Retinal pigment epithelial cell (primary cell): ENCODE measurements at regions not wholly inside any gene's neighbourhood (a gene's known extent, or its start where the extent isn't known, plus 50 kb on each side); places are given as distances from the start of the nearest gene placed in this dataset.

Experiments
- DNase-seq: peaks from one replicate; pipeline ENCODE4 v3.0.0-alpha.2; 2010; ENCODE audit warnings: low read depth
- H3K4me3 ChIP-seq: 2 replicates; pipeline ENCODE4 v1.5.1; 2011; ENCODE audit warnings: mild to moderate bottlenecking, low read length, control low read depth, moderate library complexity
- TF ChIP-seq, protein P1 (sequence below): conservative IDR thresholded peaks from 2 replicates; pipeline ENCODE4 v1.5.1; 2011; ENCODE audit warnings: low read depth, low read length, control low read depth, inconsistent platforms

DNA sequence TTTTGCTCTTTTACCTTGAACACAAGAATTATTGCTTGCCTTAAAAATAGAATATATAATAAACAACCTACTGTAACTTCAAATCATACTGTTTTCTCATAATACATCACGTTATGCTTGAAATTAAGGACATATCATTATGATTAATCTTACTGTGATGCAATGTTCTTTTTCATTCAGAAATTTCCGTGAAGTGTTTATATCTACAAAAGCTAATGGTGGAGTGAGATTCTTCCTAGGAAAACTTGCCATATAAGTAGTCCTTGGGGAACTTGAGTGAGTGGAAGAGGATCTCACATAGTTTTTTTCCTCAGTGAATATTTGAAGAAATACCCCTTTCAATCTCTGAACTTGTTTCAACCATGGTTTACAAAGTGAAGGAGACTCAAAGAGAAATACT lies 498.7 kb upstream of the CBLB start:
- no peak overlapping the region for H3K4me3 ChIP-seq
- DNase-seq: no peak
- TF ChIP-seq, protein P1, sequence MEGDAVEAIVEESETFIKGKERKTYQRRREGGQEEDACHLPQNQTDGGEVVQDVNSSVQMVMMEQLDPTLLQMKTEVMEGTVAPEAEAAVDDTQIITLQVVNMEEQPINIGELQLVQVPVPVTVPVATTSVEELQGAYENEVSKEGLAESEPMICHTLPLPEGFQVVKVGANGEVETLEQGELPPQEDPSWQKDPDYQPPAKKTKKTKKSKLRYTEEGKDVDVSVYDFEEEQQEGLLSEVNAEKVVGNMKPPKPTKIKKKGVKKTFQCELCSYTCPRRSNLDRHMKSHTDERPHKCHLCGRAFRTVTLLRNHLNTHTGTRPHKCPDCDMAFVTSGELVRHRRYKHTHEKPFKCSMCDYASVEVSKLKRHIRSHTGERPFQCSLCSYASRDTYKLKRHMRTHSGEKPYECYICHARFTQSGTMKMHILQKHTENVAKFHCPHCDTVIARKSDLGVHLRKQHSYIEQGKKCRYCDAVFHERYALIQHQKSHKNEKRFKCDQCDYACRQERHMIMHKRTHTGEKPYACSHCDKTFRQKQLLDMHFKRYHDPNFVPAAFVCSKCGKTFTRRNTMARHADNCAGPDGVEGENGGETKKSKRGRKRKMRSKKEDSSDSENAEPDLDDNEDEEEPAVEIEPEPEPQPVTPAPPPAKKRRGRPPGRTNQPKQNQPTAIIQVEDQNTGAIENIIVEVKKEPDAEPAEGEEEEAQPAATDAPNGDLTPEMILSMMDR: no peak

DNA sequence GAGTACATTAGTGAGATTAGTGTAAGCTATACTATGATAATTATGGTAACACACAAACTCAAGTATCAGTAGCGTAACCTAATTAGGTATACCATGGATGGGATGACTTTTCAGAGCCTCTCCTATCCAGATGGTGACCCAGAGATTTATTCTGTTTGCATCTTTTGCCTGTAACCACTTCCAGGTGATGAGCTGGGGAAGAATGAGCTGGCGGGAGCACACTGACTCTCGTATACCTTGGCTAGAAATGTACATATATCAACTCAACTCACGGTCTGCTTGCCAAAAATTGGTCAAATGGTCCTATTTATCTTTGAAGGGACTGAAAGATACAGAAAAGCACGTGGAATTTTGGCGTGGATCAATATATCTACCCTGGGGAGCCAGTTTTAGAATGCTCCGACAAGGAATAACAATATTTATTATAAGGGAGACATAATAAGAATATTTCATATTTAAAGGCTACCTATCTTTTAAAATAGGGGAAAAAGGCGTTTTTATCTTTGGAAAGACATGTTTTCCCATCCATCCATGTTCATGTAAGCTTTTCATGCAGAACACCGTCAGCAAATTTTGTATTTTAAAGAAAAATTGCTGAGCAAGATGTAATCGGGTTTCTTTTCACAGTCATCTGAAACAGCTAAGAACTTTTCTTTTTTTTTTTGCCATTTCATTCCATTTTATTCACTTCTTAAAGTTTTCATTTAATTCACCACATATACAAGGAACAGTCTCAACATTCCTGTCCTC lies 502.6 kb upstream of the CBLB start:
- TF ChIP-seq, protein P1: no peak
- no peak for DNase-seq
- no peak overlapping the region for H3K4me3 ChIP-seq

DNA sequence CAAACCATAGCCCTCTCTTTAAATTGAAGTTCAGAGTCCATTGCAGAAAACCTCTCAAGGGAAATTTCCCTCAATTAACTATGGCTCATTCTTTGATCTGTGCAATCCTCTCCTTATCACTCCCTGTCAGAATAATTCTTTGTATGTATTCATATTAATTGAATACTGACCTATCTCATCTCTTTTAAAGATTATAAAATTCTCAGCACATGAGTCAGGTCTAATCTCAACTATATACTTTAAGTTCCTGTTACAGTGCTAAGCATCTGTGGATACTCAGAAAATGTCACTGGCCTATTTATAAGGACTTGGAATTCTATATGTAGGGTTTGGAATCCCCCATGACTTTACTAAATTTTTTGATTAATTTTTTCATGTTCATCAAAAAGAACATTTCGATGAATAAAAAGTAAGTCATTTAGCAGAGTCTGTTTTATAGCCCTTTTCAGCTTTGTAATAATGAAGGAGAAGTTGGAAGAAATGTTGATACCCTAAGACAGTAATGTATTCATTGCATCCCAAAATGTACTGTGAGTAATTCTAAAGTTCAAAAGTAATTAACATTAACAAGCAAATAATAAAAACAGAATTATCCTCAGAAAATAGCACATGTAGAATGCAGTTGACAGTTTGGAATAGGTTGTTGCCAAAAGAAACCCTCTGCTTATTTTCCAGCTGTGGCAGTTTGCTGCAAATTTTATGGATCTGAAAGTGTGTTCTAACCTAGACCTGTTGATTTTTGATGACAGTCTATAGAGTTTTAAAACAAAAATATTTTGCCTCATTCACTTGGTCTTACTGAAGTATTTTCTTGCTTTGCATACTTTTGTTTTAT lies 503.4 kb upstream of the CBLB start:
- TF ChIP-seq, protein P1: no peak
- no peak overlapping the region for H3K4me3 ChIP-seq
- peak; percentile 72 for DNase-seq

DNA sequence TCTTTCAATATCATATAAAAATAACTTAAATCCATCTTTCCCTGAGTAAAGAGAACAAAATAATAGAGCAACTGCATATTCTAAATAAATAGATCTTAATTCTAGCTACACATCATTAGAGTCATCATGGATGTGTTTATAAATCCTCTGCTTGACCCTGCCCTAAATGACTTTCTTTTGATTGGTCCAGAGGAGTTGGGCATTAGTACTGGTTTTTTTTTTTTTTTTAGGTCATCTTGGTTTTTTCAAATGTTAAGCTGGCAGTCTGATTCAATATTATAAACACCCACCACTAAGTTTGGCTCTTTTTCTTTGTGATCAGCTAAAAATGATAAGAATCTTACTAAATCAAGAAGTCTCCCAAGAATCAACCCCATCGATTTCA lies 504.0 kb upstream of the CBLB start:
- H3K4me3 ChIP-seq: no peak overlapping the region
- TF ChIP-seq, protein P1: no peak
- no peak for DNase-seq

DNA sequence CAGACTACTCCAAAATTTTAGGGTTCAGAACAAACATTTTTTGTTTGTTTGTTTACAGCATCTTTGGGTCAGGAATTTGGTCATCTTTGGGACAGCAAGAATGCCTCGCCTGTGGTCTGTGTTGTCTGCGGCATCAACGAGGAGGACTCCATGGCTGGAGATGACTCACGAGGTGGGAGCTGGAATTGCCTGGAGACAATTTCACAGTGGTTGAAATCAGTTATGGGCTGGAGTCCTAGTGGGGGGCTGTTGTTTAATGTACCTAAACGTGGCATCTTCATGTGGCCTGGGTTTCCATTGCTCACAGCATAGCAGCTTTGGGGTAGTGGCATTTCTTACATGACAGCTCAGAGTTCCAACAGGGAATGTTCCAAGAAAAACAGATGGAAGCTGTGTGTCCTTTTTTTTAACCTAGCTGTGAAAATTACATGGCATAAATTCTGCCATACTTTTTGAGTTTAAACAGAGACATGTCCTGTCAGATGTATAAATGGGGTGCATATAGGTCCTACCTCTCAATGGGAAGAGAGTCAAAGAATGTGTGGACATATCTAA lies 507.3 kb upstream of the CBLB start:
- H3K4me3 ChIP-seq: no peak overlapping the region
- DNase-seq: no peak
- TF ChIP-seq, protein P1: no peak

DNA sequence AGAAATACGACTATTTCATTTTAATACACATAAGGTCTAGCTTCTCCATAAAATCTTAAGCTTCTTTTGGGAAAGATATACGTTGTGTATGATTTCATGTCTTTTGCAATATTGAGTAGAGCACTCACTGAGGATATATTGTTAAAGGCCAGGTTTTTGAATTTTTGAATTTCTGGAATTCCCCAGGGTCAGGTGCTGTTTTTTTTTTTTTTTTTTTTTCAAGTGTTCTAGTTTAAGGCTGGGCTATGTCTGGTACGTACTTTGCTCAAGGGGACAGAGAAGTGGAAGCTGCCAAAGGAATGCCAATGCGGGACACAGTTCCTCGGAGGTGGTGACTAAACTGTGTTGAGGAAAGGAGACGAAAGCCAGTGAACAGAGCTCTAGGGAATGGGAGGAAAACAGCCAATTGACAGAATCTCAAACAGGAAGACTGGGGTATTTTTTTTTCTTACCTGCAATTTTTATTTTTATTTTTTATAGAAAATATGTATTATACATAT lies 510.5 kb upstream of the CBLB start:
- no peak overlapping the region for H3K4me3 ChIP-seq
- TF ChIP-seq, protein P1: no peak
- DNase-seq: no peak
